OCI-LY7 (cell line): ENCODE measurements at regions not wholly inside any gene's neighbourhood (a gene's known extent, or its start where the extent isn't known, plus 50 kb on each side); places are given as distances from the start of the nearest gene placed in this dataset.
"Not testable (repeated sequence)": the region's sequence is repeated elsewhere in the genome, so short reads cannot be mapped to it uniquely, and the experiment has no call there.

Experiments
- BruUV-seq: library from RNA; stranded (reverse); fragments of 400-500 nt; replicated peaks from 2 replicates; lab custom pipeline; 2021; lab: Mats Ljungman, UMichigan
- CTCF ChIA-PET: fragments of 300-600 bp; sonication (Branson Sonifier 250); formaldehyde crosslinking; loops from one replicate; lab custom pipeline; 2022; ENCODE audit warnings: antibody characterized with exemption; ENCODE audit not compliant: unreplicated experiment; lab: Charles Lee
- POLR2A ChIA-PET: fragments of 300-600 bp; sonication (Branson Sonifier 250); formaldehyde crosslinking; loops from one replicate; lab custom pipeline; 2022; ENCODE audit warnings: antibody characterized with exemption; lab: Charles Lee
- DNase-seq: peaks from one replicate; pipeline ENCODE4 v3.0.0-alpha.2; 2015; ENCODE audit warnings: low spot score
- H2AFZ ChIP-seq: fragments of 200-600 bp; sonication (generic), shearing (Covaris generic); 2 replicates; pipeline ENCODE4 v1.6.1; 2014; ENCODE audit warnings: mild to moderate bottlenecking, antibody characterized with exemption, low read length, moderate library complexity
- H3K27ac ChIP-seq: fragments of 200-600 bp; sonication (generic); 2 replicates; pipeline ENCODE4 v1.5.1; 2014; ENCODE audit warnings: mixed run types, low read depth, mild to moderate bottlenecking, moderate library complexity, low read length, inconsistent platforms; ENCODE audit not compliant: poor library complexity, severe bottlenecking
- H3K36me3 ChIP-seq: fragments of 200-600 bp; sonication (generic); 2 replicates; pipeline ENCODE4 v1.6.1; 2014; ENCODE audit warnings: mild to moderate bottlenecking, antibody characterized with exemption, low read length, moderate library complexity, mixed read lengths; ENCODE audit not compliant: insufficient read depth
- H3K4me1 ChIP-seq: fragments of 200-600 bp; sonication (generic); 2 replicates; pipeline ENCODE4 v1.5.1; 2014; ENCODE audit warnings: mild to moderate bottlenecking, low read length; ENCODE audit not compliant: insufficient read depth, poor library complexity, severe bottlenecking
- H3K4me2 ChIP-seq: fragments of 200-600 bp; sonication (generic); 2 replicates; pipeline ENCODE4 v1.6.1; 2014; ENCODE audit warnings: mild to moderate bottlenecking, low read length
- H3K4me3 ChIP-seq: fragments of 200-600 bp; sonication (generic); 2 replicates; pipeline ENCODE4 v1.5.1; 2014; ENCODE audit warnings: mild to moderate bottlenecking, low read depth, low read length; ENCODE audit not compliant: poor library complexity, severe bottlenecking
- H3K79me2 ChIP-seq: fragments of 200-600 bp; sonication (generic); 2 replicates; pipeline ENCODE4 v1.6.1; 2016; ENCODE audit warnings: low read depth, mild to moderate bottlenecking, low read length, moderate library complexity, mixed read lengths; ENCODE audit not compliant: insufficient read depth
- H3K9me2 ChIP-seq: fragments of 200-600 bp; sonication (generic); 2 replicates; pipeline ENCODE4 v1.6.1; 2016; ENCODE audit warnings: mild to moderate bottlenecking, low read length, mixed read lengths; ENCODE audit not compliant: insufficient read depth
- H3K9me3 ChIP-seq: fragments of 200-600 bp; sonication (generic); 2 replicates; pipeline ENCODE4 v1.6.1; 2014; ENCODE audit warnings: mild to moderate bottlenecking, mixed run types, low read length, mixed read lengths
- H4K20me1 ChIP-seq: fragments of 200-600 bp; sonication (generic); 2 replicates; pipeline ENCODE4 v1.6.1; 2014; ENCODE audit warnings: mild to moderate bottlenecking, antibody characterized with exemption, low read length, moderate library complexity, mixed read lengths; ENCODE audit not compliant: insufficient read depth
- CTCF ChIP-seq: fragments of 200-600 bp; sonication (generic); conservative IDR thresholded peaks from 2 replicates; pipeline ENCODE4 v1.5.1; 2014; ENCODE audit warnings: mild to moderate bottlenecking, antibody characterized with exemption, low read length, moderate library complexity, mixed read lengths
- EZH2phosphoT487 ChIP-seq: fragments of 200-600 bp; sonication (generic); IDR thresholded peaks from 2 replicates; pipeline ENCODE4 v1.6.1; 2018; ENCODE audit warnings: low read depth, borderline replicate concordance, mild to moderate bottlenecking, mixed run types, antibody characterized with exemption, low read length, moderate library complexity, mixed read lengths
- intact Hi-C: fragments of 100-400 bp; cut with micrococcal nuclease; formaldehyde crosslinking; loops from one replicate; pipeline ENCODE4 v1.10.0; 2022; ENCODE audit not compliant: unreplicated experiment

- Histone ChIP-seq H4K20me1 (no peaks in the 10 kb centered on the region), H3K9me3 (no peaks in the 10 kb centered on the region), H3K36me3 (no peaks in the 10 kb centered on the region), H2AFZ (no peak overlapping the region), H3K79me2 (no peaks in the 10 kb centered on the region), H3K9me2 (no peaks in the 10 kb centered on the region), H3K4me1 (no peaks in the 10 kb centered on the region), H3K4me2 (no peak overlapping the region), H3K27ac (no peak overlapping the region), H3K4me3 (no peak overlapping the region)
- no peak for TF ChIP-seq EZH2phosphoT487
- no peak for TF ChIP-seq CTCF
- ChIA-PET POLR2A (interaction anchor here (0.6 kb wide), 1 partner anchor 18 kb away, joined by 4 read pairs; no protein-coding TSS in a partner anchor), CTCF (no interaction called here)
- BruUV-seq, result no TSS peak
- DNase-seq, result no peak
- intact Hi-C loops, result no loop called here
These were observed 395.8 kb upstream of the CCDC54 start for GRCh38 chr3:106981392-106981791.

GRCh38 chr3:106985721-106986120 lies 391.5 kb upstream of the CCDC54 start:
- ChIA-PET POLR2A (no interaction called here), CTCF (no interaction called here)
- no peaks in the 10 kb centered on the region for H3K79me2 ChIP-seq
- no peaks in the 10 kb centered on the region for H3K4me1 ChIP-seq
- H3K36me3 ChIP-seq, result no peaks in the 10 kb centered on the region
- intact Hi-C loops, result loop anchor here (1.0 kb wide), 1 partner anchor 29 kb away; no protein-coding TSS in a partner anchor
- H3K9me2 ChIP-seq, result no peaks in the 10 kb centered on the region
- H3K9me3 ChIP-seq, result no peaks in the 10 kb centered on the region
- no peak overlapping the region for H3K4me2 ChIP-seq
- no peak for DNase-seq
- no peak overlapping the region for H3K27ac ChIP-seq
- no peaks in the 10 kb centered on the region for H4K20me1 ChIP-seq
- TF ChIP-seq CTCF (no peak), EZH2phosphoT487 (no peak)
- no TSS peak for BruUV-seq
- H3K4me3 ChIP-seq, result no peak overlapping the region
- no peak overlapping the region for H2AFZ ChIP-seq

- ChIA-PET CTCF (interaction anchor here (0.6 kb wide), 1 partner anchor 155 kb away, joined by 3 read pairs; no protein-coding TSS in a partner anchor), POLR2A (interaction anchor here (0.6 to 1.1 kb wide), 3 partner anchors 12 to 144 kb away, joined by 3 to 4 read pairs (median 4); no protein-coding TSS in a partner anchor)
- not testable (repeated sequence) for H3K79me2 ChIP-seq, BruUV-seq, H3K9me3 ChIP-seq, H4K20me1 ChIP-seq, H3K36me3 ChIP-seq, H3K27ac ChIP-seq, H3K9me2 ChIP-seq
- peak; percentile 61 for DNase-seq
- peak overlapping the region; percentile 34 for H3K4me3 ChIP-seq
- H3K4me1 ChIP-seq, result peaks cover 17% of the 10 kb centered on the region
- intact Hi-C loops, result loop anchor here (5.0 kb wide), 1 partner anchor 523 kb away; the partner anchor contains the start of gene BBX
- peak overlapping the region; percentile 31; the same call in 1 of the 2 replicates for H2AFZ ChIP-seq
- peak overlapping the region; percentile 61 for H3K4me2 ChIP-seq
These were observed 378.2 kb upstream of the CCDC54 start for GRCh38 chr3:106998841-106999682.
